Calu3 (cell line): ENCODE measurements at regions not wholly inside any gene's neighbourhood (a gene's known extent, or its start where the extent isn't known, plus 50 kb on each side); places are given as distances from the start of the nearest gene placed in this dataset.
A peak's percentile ranks its signal among the peaks of the same experiment; 100 is the strongest.

ENCODE experiments used
- BruUV-seq: library from RNA; stranded (reverse); fragments of 400-500 nt; replicated peaks from 2 replicates; lab custom pipeline; 2021; lab: Mats Ljungman, UMichigan
- CTCF ChIA-PET: fragments of 300-600 bp; sonication (Branson Sonifier 250); formaldehyde crosslinking; loops from one replicate; lab custom pipeline; 2022; ENCODE audit warnings: antibody characterized with exemption; lab: Charles Lee
- DNase-seq: peaks from one replicate; pipeline ENCODE4 v3.0.0; 2022
- H3K27ac Mint-ChIP-seq: one replicate; pipeline ENCODE4 v1.8.0; 2022; ENCODE audit warnings: mixed read lengths; ENCODE audit not compliant: unreplicated experiment
- H3K27me3 Mint-ChIP-seq: one replicate; pipeline ENCODE4 v1.8.0; 2022; ENCODE audit warnings: mixed read lengths; ENCODE audit not compliant: unreplicated experiment
- H3K36me3 Mint-ChIP-seq: one replicate; pipeline ENCODE4 v1.8.0; 2022; ENCODE audit warnings: mild to moderate bottlenecking, moderate library complexity, mixed read lengths; ENCODE audit not compliant: insufficient read depth, unreplicated experiment
- H3K4me1 Mint-ChIP-seq: one replicate; pipeline ENCODE4 v1.8.0; 2022; ENCODE audit warnings: mild to moderate bottlenecking, low read depth, mixed read lengths; ENCODE audit not compliant: unreplicated experiment
- H3K4me3 Mint-ChIP-seq: one replicate; pipeline ENCODE4 v1.8.0; 2022; ENCODE audit warnings: mild to moderate bottlenecking, low read depth, moderate library complexity, mixed read lengths; ENCODE audit not compliant: unreplicated experiment
- H3K9me3 Mint-ChIP-seq: one replicate; pipeline ENCODE4 v1.8.0; 2022; ENCODE audit warnings: low read depth, mixed read lengths; ENCODE audit not compliant: unreplicated experiment
- intact Hi-C: fragments of 100-400 bp; cut with micrococcal nuclease; formaldehyde crosslinking; loops from one replicate; pipeline ENCODE4 v1.10.0; 2022; ENCODE audit not compliant: unreplicated experiment
- TF ChIP-seq, protein P1 (sequence below): fragments of 200-600 bp; IDR thresholded peaks from one replicate; pipeline ENCODE4 v1.8.0; 2022; ENCODE audit warnings: antibody characterized with exemption; ENCODE audit not compliant: unreplicated experiment

DNA sequence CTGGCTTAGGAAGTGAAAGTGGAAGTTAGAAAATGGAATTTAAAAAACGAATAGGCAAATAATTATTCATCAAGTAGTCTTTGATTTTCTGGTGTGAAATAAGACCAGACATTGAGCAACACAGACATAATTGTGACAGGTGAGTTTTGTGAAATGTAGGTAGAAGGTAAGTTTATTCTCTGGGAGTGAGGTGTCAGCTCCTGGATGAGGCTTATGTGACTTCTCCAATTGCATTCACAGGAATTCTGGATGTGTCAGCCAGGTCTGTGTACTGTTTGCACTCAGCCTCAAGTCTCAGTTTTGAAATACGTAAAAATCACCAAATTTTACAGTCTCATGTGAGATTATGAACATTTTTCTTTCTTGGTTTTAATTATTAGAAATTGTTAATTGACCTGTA lies 537.6 kb downstream of the CETN3 start:
- peaks cover 7% of the 10 kb centered on the region for H3K4me1 Mint-ChIP-seq
- no peak overlapping the region for H3K27ac Mint-ChIP-seq
- no peaks in the 10 kb centered on the region for H3K36me3 Mint-ChIP-seq
- peak overlapping the region; percentile 16 for H3K4me3 Mint-ChIP-seq
- H3K27me3 Mint-ChIP-seq: no peaks in the 10 kb centered on the region
- BruUV-seq: no TSS peak
- DNase-seq: no peak
- intact Hi-C loops: no loop called here
- CTCF ChIA-PET: no interaction called here
- TF ChIP-seq, protein P1, sequence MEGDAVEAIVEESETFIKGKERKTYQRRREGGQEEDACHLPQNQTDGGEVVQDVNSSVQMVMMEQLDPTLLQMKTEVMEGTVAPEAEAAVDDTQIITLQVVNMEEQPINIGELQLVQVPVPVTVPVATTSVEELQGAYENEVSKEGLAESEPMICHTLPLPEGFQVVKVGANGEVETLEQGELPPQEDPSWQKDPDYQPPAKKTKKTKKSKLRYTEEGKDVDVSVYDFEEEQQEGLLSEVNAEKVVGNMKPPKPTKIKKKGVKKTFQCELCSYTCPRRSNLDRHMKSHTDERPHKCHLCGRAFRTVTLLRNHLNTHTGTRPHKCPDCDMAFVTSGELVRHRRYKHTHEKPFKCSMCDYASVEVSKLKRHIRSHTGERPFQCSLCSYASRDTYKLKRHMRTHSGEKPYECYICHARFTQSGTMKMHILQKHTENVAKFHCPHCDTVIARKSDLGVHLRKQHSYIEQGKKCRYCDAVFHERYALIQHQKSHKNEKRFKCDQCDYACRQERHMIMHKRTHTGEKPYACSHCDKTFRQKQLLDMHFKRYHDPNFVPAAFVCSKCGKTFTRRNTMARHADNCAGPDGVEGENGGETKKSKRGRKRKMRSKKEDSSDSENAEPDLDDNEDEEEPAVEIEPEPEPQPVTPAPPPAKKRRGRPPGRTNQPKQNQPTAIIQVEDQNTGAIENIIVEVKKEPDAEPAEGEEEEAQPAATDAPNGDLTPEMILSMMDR: no peak
- no peaks in the 10 kb centered on the region for H3K9me3 Mint-ChIP-seq

GRCh38 chr5:89869346-89869745 lies 540.2 kb downstream of the CETN3 start:
- TF ChIP-seq, protein P1: no peak
- peaks cover 7% of the 10 kb centered on the region for H3K4me1 Mint-ChIP-seq
- intact Hi-C loops: loop anchor here (10.0 kb wide), 1 partner anchor 395 kb away; no protein-coding TSS in a partner anchor
- no peaks in the 10 kb centered on the region for H3K36me3 Mint-ChIP-seq
- H3K9me3 Mint-ChIP-seq: no peaks in the 10 kb centered on the region
- no peaks in the 10 kb centered on the region for H3K27me3 Mint-ChIP-seq
- CTCF ChIA-PET: no interaction called here
- no TSS peak for BruUV-seq
- H3K27ac Mint-ChIP-seq: no peak overlapping the region
- no peak for DNase-seq
- no peak overlapping the region for H3K4me3 Mint-ChIP-seq

- TF ChIP-seq, protein P1: no peak
- CTCF ChIA-PET: no interaction called here
- H3K4me1 Mint-ChIP-seq: peaks cover 3% of the 10 kb centered on the region
- no peaks in the 10 kb centered on the region for H3K36me3 Mint-ChIP-seq
- no peaks in the 10 kb centered on the region for H3K9me3 Mint-ChIP-seq
- DNase-seq: no peak
- intact Hi-C loops: loop anchor here (10.0 kb wide), 1 partner anchor 398 kb away; no protein-coding TSS in a partner anchor
- H3K27me3 Mint-ChIP-seq: no peaks in the 10 kb centered on the region
- no peak overlapping the region for H3K27ac Mint-ChIP-seq
- H3K4me3 Mint-ChIP-seq: no peak overlapping the region
- no TSS peak for BruUV-seq
These were observed 543.1 kb downstream of the CETN3 start for GRCh38 chr5:89866410-89866809.

DNA sequence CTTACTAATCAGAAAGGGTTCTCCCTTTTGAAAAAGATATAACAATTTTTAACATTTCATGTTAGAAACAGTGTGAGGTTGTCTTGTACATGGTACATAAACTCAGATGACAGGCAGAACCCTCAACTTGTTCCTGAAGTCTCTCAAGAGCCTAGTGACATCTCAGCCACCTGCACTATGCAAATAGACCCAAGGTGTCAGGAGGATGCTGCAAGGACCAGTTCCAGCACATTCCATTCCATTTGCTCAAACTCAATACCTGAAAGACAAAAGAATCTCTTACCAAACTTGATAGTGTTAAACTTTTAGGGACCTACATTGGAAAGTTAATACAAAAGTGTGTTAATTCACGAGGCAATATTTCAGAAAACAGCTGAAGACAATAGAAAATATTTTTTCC lies 544.6 kb downstream of the CETN3 start:
- intact Hi-C loops: loop anchor here (10.0 kb wide), 1 partner anchor 400 kb away; no protein-coding TSS in a partner anchor
- DNase-seq: no peak
- H3K4me1 Mint-ChIP-seq: no peaks in the 10 kb centered on the region
- TF ChIP-seq, protein P1: no peak
- H3K27me3 Mint-ChIP-seq: no peaks in the 10 kb centered on the region
- no TSS peak for BruUV-seq
- H3K27ac Mint-ChIP-seq: no peak overlapping the region
- H3K36me3 Mint-ChIP-seq: no peaks in the 10 kb centered on the region
- H3K9me3 Mint-ChIP-seq: no peaks in the 10 kb centered on the region
- CTCF ChIA-PET: no interaction called here
- no peak overlapping the region for H3K4me3 Mint-ChIP-seq
